H9 (cell line): ENCODE measurements at regions not wholly inside any gene's neighbourhood (a gene's known extent, or its start where the extent isn't known, plus 50 kb on each side); places are given as distances from the start of the nearest gene placed in this dataset.

ENCODE experiments used
- DNase-seq: peaks from one replicate; pipeline ENCODE4 v3.0.0-alpha.2; 2017
- H2AFZ ChIP-seq: one replicate; pipeline ENCODE4 v1.6.1; 2013; ENCODE audit warnings: mild to moderate bottlenecking, low read length, control low read depth, moderate library complexity
- H2AK5ac ChIP-seq: 2 replicates; pipeline ENCODE4 v1.6.1; 2013; ENCODE audit warnings: low read length, control low read depth, mixed read lengths; ENCODE audit not compliant: insufficient read length
- H2BK120ac ChIP-seq: one replicate; pipeline ENCODE4 v1.6.1; 2013; ENCODE audit warnings: low read depth, mild to moderate bottlenecking, low read length, control low read depth, inconsistent platforms; ENCODE audit not compliant: poor library complexity, severe bottlenecking
- H2BK12ac ChIP-seq: 2 replicates; pipeline ENCODE4 v1.6.1; 2013; ENCODE audit warnings: low read length, control low read depth, mixed read lengths, low read depth; ENCODE audit not compliant: insufficient read length
- H2BK15ac ChIP-seq: 2 replicates; pipeline ENCODE4 v1.6.1; 2013; ENCODE audit warnings: low read depth, low read length, control low read depth
- H2BK20ac ChIP-seq: one replicate; pipeline ENCODE4 v1.6.1; 2013; ENCODE audit warnings: low read depth, mild to moderate bottlenecking, low read length, control low read depth, inconsistent platforms; ENCODE audit not compliant: poor library complexity, severe bottlenecking
- H2BK5ac ChIP-seq: 2 replicates; pipeline ENCODE4 v1.6.1; 2013; ENCODE audit warnings: low read length, control low read depth, mixed read lengths; ENCODE audit not compliant: insufficient read length
- H3K14ac ChIP-seq: 2 replicates; pipeline ENCODE4 v1.6.1; 2013; ENCODE audit warnings: low read length, control low read depth; ENCODE audit not compliant: insufficient read depth
- H3K18ac ChIP-seq: 2 replicates; pipeline ENCODE4 v1.6.1; 2013; ENCODE audit warnings: low read depth, mild to moderate bottlenecking, mixed read lengths, low read length, control low read depth; ENCODE audit not compliant: insufficient read length
- H3K23ac ChIP-seq: 2 replicates; pipeline ENCODE4 v1.6.1; 2013; ENCODE audit warnings: low read length, control low read depth, mixed read lengths, low read depth; ENCODE audit not compliant: insufficient read length
- H3K23me2 ChIP-seq: 2 replicates; pipeline ENCODE4 v1.6.1; 2013; ENCODE audit warnings: low read depth, mild to moderate bottlenecking, mixed read lengths, low read length, control low read depth; ENCODE audit not compliant: insufficient read length, poor library complexity, severe bottlenecking
- H3K27ac ChIP-seq: 2 replicates; pipeline ENCODE4 v1.5.1; 2013; ENCODE audit warnings: low read length, control low read depth, mixed read lengths, low read depth; ENCODE audit not compliant: insufficient read length
- H3K27me3 ChIP-seq: 2 replicates; pipeline ENCODE4 v1.6.1; 2013; ENCODE audit warnings: low read length, control low read depth, inconsistent platforms; ENCODE audit not compliant: insufficient read depth
- H3K4ac ChIP-seq: 2 replicates; pipeline ENCODE4 v1.6.1; 2013; ENCODE audit warnings: low read depth, mild to moderate bottlenecking, control low read depth, inconsistent platforms, low read length, moderate library complexity
- H3K4me1 ChIP-seq: 2 replicates; pipeline ENCODE4 v1.6.1; 2013; ENCODE audit warnings: low read length, control low read depth, inconsistent platforms; ENCODE audit not compliant: insufficient read depth
- H3K4me2 ChIP-seq: 2 replicates; pipeline ENCODE4 v1.6.1; 2013; ENCODE audit warnings: low read length, control low read depth, mixed read lengths; ENCODE audit not compliant: insufficient read length, insufficient read depth
- H3K56ac ChIP-seq: 2 replicates; pipeline ENCODE4 v1.6.1; 2013; ENCODE audit warnings: low read depth, mild to moderate bottlenecking, mixed read lengths, low read length, control low read depth; ENCODE audit not compliant: insufficient read length
- H3K79me1 ChIP-seq: 2 replicates; pipeline ENCODE4 v1.6.1; 2013; ENCODE audit warnings: low read depth, mild to moderate bottlenecking, moderate library complexity, low read length, control low read depth, inconsistent platforms; ENCODE audit not compliant: insufficient read depth, poor library complexity, severe bottlenecking
- H3K79me2 ChIP-seq: 2 replicates; pipeline ENCODE4 v1.6.1; 2013; ENCODE audit warnings: low read length, control low read depth, inconsistent platforms; ENCODE audit not compliant: insufficient read depth
- H3K9ac ChIP-seq: 2 replicates; pipeline ENCODE4 v1.6.1; 2013; ENCODE audit warnings: low read length, control low read depth, mixed read lengths; ENCODE audit not compliant: insufficient read length; ENCODE audit errors: extremely low read depth
- H3K9me3 ChIP-seq: one replicate; pipeline ENCODE4 v1.6.1; 2013; ENCODE audit warnings: low read depth, low read length, inconsistent platforms; ENCODE audit not compliant: control insufficient read depth
- H3T11ph ChIP-seq: one replicate; pipeline ENCODE4 v1.6.1; 2013; ENCODE audit warnings: mild to moderate bottlenecking, low read length, control low read depth, inconsistent platforms
- H4K20me1 ChIP-seq: one replicate; pipeline ENCODE4 v1.6.1; 2013; ENCODE audit not compliant: control insufficient read depth, insufficient read length, insufficient read depth
- H4K5ac ChIP-seq: 2 replicates; pipeline ENCODE4 v1.6.1; 2013; ENCODE audit warnings: low read depth, mild to moderate bottlenecking, mixed read lengths, low read length, control low read depth; ENCODE audit not compliant: insufficient read length
- H4K8ac ChIP-seq: replicated peaks from 2 replicates; pipeline ENCODE4 v1.6.1; 2013; ENCODE audit warnings: low read length, control low read depth, mixed read lengths, low read depth; ENCODE audit not compliant: insufficient read length
- H4K91ac ChIP-seq: 2 replicates; pipeline ENCODE4 v1.6.1; 2013; ENCODE audit warnings: low read depth, mild to moderate bottlenecking, moderate library complexity, mixed read lengths, low read length, control low read depth; ENCODE audit not compliant: insufficient read length
- H3K27ac Mint-ChIP-seq, 3 experiments: 2 replicates in 2 of 3; 3 replicates in 1 of 3; pipeline ENCODE4 v1.8.0; 2020 to 2021; ENCODE audit warnings: mixed read lengths in 3 of 3, mild to moderate bottlenecking in 1 of 3, moderate library complexity in 1 of 3
- H3K27me3 Mint-ChIP-seq: 2 replicates; pipeline ENCODE4 v1.8.0; 2021; ENCODE audit warnings: low read depth, mild to moderate bottlenecking, moderate library complexity, mixed read lengths
- H3K36me3 Mint-ChIP-seq, 3 experiments: 2 replicates in 2 of 3; 3 replicates in 1 of 3; pipeline ENCODE4 v1.8.0; 2020 to 2021; ENCODE audit warnings: low read depth in 3 of 3, mixed read lengths in 3 of 3; ENCODE audit not compliant: insufficient read depth in 1 of 3
- H3K4me1 Mint-ChIP-seq, 2 experiments: 2 replicates each; pipeline ENCODE4 v1.8.0; 2020; ENCODE audit warnings: mixed read lengths in 2 of 2
- H3K4me3 Mint-ChIP-seq, 2 experiments: 2 replicates in 1 of 2; 3 replicates in 1 of 2; pipeline ENCODE4 v1.8.0; 2020 to 2021; ENCODE audit warnings: mild to moderate bottlenecking in 2 of 2, mixed read lengths in 2 of 2, moderate library complexity in 1 of 2
- H3K9me3 Mint-ChIP-seq, 2 experiments: 2 replicates in 1 of 2; 3 replicates in 1 of 2; pipeline ENCODE4 v1.8.0; 2020; ENCODE audit warnings: mild to moderate bottlenecking in 2 of 2, mixed read lengths in 2 of 2, moderate library complexity in 1 of 2
- CTCF ChIP-seq: fragments of 200-600 bp; sonication (generic); conservative IDR thresholded peaks from 3 replicates; pipeline ENCODE4 v1.8.0; 2021; ENCODE audit warnings: antibody characterized with exemption, mild to moderate bottlenecking
- WGBS: extraction: QIAGEN DNeasy Blood & Tissue Kit; methylation state at CpG from one replicate; pipeline ENCODE4 v1.1.7; 2013; ENCODE audit warnings: missing lambda C conversion rate, low lambda C conversion rate, mixed read lengths; ENCODE audit not compliant: insufficient read length; ENCODE audit errors: extremely low coverage; 5-methylcytosine and 5-hydroxymethylcytosine counted together

GRCh38 chr12:13442457-13442856 lies 245.9 kb downstream of the EMP1 start:
- Histone ChIP-seq H2AK5ac (no peak overlapping the region), H3K18ac (no peak overlapping the region), H2BK12ac (no peak overlapping the region), H3K4ac (no peak overlapping the region), H3K4me2 (no peak overlapping the region), H2AFZ (no peak overlapping the region), H3T11ph (no peak overlapping the region), H4K5ac (no peak overlapping the region), H3K27me3 (no peaks in the 10 kb centered on the region), H2BK20ac (no peak overlapping the region), H3K14ac (no peak overlapping the region), H3K23me2 (no peaks in the 10 kb centered on the region), H3K9me3 (no peaks in the 10 kb centered on the region), H4K20me1 (no peaks in the 10 kb centered on the region), H4K8ac (no peak overlapping the region), H2BK5ac (no peak overlapping the region), H3K79me2 (no peaks in the 10 kb centered on the region), H3K9ac (no peak overlapping the region), H2BK15ac (no peak overlapping the region), H4K91ac (no peak overlapping the region), H3K4me1 (no peaks in the 10 kb centered on the region), H3K23ac (no peak overlapping the region), H3K27ac (no peak overlapping the region), H3K56ac (no peak overlapping the region), H2BK120ac (no peak overlapping the region), H3K79me1 (no peaks in the 10 kb centered on the region)
- DNase-seq, result no peak
- no peaks in the 10 kb centered on the region for H3K27me3 Mint-ChIP-seq
- H3K27ac Mint-ChIP-seq, result no peak overlapping the region; a peak in 1 of 7 replicates
- H3K9me3 Mint-ChIP-seq, result no peaks in the 10 kb centered on the region; a peak in 1 of 5 replicates
- no peaks in the 10 kb centered on the region for H3K4me1 Mint-ChIP-seq
- WGBS, result no CpG with 5 or more reads among the region's 1 CpG
- H3K4me3 Mint-ChIP-seq, result no peak overlapping the region
- no peak for TF ChIP-seq CTCF
- no peaks in the 10 kb centered on the region; a peak in 1 of 7 replicates for H3K36me3 Mint-ChIP-seq
